HepG2 (cell line): ENCODE measurements at regions not wholly inside any gene's neighbourhood (a gene's known extent, or its start where the extent isn't known, plus 50 kb on each side); places are given as distances from the start of the nearest gene placed in this dataset.

Experiments used
- ATAC-seq: fragments of 200-7000 bp; cut with Tn5 transposase; 3 replicates; pipeline ENCODE4 v1.9.1; 2020; ENCODE audit warnings: mild to moderate bottlenecking, moderate library complexity
- BruUV-seq: library from RNA; stranded (reverse); fragments of 400-500 nt; replicated peaks from 2 replicates; lab custom pipeline; 2021; lab: Mats Ljungman, UMichigan
- CTCF ChIA-PET: fragments of 300-600 bp; formaldehyde crosslinking; extraction: SDS; loops from one replicate; lab custom pipeline; 2021; ENCODE audit warnings: low total read pairs, inconsistent platforms, low intra/inter-chr PET ratio; lab: Yijun Ruan, JAX
- POLR2A ChIA-PET: fragments of 350-600 bp; sonication (Branson Sonifier 250); formaldehyde crosslinking; loops from one replicate; lab custom pipeline; 2020; ENCODE audit warnings: antibody characterized with exemption, inconsistent platforms; lab: Yijun Ruan, JAX
- DNase-seq: peaks from one replicate; pipeline ENCODE4 v3.0.0-alpha.2; 2015; ENCODE audit warnings: low spot score
- FAIRE-seq: peaks from 3 replicates; lab custom pipeline; 2011; peaks lifted over from hg19 to GRCh38; lab: Jason Lieb, UNC
- H2AFZ ChIP-seq: one replicate; pipeline ENCODE4 v1.6.1; 2011; ENCODE audit warnings: low read length, inconsistent platforms
- H3K27ac ChIP-seq: fragments of 300-600 bp; 3 replicates; pipeline ENCODE4 v1.8.0; 2011; ENCODE audit warnings: mixed run types, mild to moderate bottlenecking, mixed read lengths, low read length, inconsistent platforms; ENCODE audit not compliant: insufficient read depth; ENCODE audit errors: extremely low read length
- H3K27me3 ChIP-seq, 2 experiments: fragments of 200-600 bp in 1 of 2; 2 replicates in 1 of 2; 3 replicates in 1 of 2; pipeline versions ENCODE4 v1.6.0 to v1.8.0; 2011; ENCODE audit warnings: low read length in 2 of 2, mild to moderate bottlenecking in 2 of 2, moderate library complexity in 2 of 2, inconsistent platforms in 1 of 2; ENCODE audit not compliant: insufficient read depth in 2 of 2, control insufficient read depth in 1 of 2
- H3K36me3 ChIP-seq, 2 experiments: fragments of 200-600 bp in 1 of 2; replicated peaks in 1 of 2; 2 replicates in 1 of 2; 3 replicates in 1 of 2; pipeline versions ENCODE4 v1.5.1 to v1.8.0; 2011; ENCODE audit warnings: low read length in 2 of 2, inconsistent platforms in 1 of 2; ENCODE audit not compliant: insufficient read depth in 2 of 2, control insufficient read depth in 1 of 2
- H3K4me1 ChIP-seq: 2 replicates; pipeline ENCODE4 v1.5.1; 2012; ENCODE audit warnings: low read length, inconsistent platforms; ENCODE audit not compliant: insufficient read depth
- H3K4me2 ChIP-seq: 2 replicates; pipeline ENCODE4 v1.6.0; 2011; ENCODE audit warnings: low read depth, low read length, inconsistent platforms
- H3K4me3 ChIP-seq, 3 experiments: fragments of 200-600 bp in 1 of 3; sonication (generic), shearing (Covaris generic) in 1 of 3; replicated peaks in 1 of 3; 2 replicates each; pipeline ENCODE4 v1.5.1; 2011 to 2016; ENCODE audit warnings: low read length in 3 of 3, inconsistent platforms in 2 of 3, low read depth in 2 of 3, mild to moderate bottlenecking in 2 of 3, control low read depth in 1 of 3, mixed read lengths in 1 of 3; ENCODE audit not compliant: insufficient read depth in 1 of 3
- H3K79me2 ChIP-seq: one replicate; pipeline ENCODE4 v1.6.1; 2011; ENCODE audit warnings: low read length, inconsistent platforms; ENCODE audit not compliant: insufficient read depth
- H3K9ac ChIP-seq: 2 replicates; pipeline ENCODE4 v1.6.0; 2011; ENCODE audit warnings: mild to moderate bottlenecking, low read depth, low read length, inconsistent platforms; ENCODE audit not compliant: insufficient read depth
- H3K9me3 ChIP-seq: 2 replicates; pipeline ENCODE4 v1.5.1; 2012; ENCODE audit warnings: mild to moderate bottlenecking, low read length
- H4K20me1 ChIP-seq: 2 replicates; pipeline ENCODE4 v1.6.0; 2011; ENCODE audit warnings: inconsistent platforms, mild to moderate bottlenecking, low read length, moderate library complexity; ENCODE audit not compliant: insufficient read depth
- ASH2L ChIP-seq: fragments of 300-600, 200-600 bp; sonication (generic); IDR thresholded peaks from 2 replicates; pipeline ENCODE4 v1.7.0; 2017; ENCODE audit warnings: low read depth, mild to moderate bottlenecking, moderate library complexity, mixed read lengths, low read length; ENCODE audit not compliant: insufficient read length
- BHLHE40 ChIP-seq: IDR thresholded peaks from 2 replicates; pipeline ENCODE4 v1.6.1; 2011; ENCODE audit warnings: low read length, improper control_type of control experiment
- EHMT2 ChIP-seq: fragments of 200-600 bp; sonication (generic); IDR thresholded peaks from 2 replicates; pipeline ENCODE4 v1.7.0; 2017; ENCODE audit warnings: antibody characterized with exemption, low read depth, low read length, borderline replicate concordance
- FOXA3 ChIP-seq: IDR thresholded peaks from 2 replicates; pipeline ENCODE4 v1.6.1; 2016; ENCODE audit warnings: missing genetic modification reagents, missing compliant biosample characterization
- HHEX ChIP-seq: IDR thresholded peaks from 2 replicates; pipeline ENCODE4 v1.6.1; 2016; ENCODE audit warnings: control low read depth
- HNF4A ChIP-seq: sonication (generic); formaldehyde crosslinking; IDR thresholded peaks from 2 replicates; pipeline ENCODE4 v1.4.0; 2020; ENCODE audit warnings: missing genetic modification reagents
- NR2F1 ChIP-seq, 2 experiments: fragments of 450-650 bp in 1 of 2; formaldehyde crosslinking in 1 of 2; IDR thresholded peaks; 2 replicates each; pipeline versions ENCODE4 v1.5.0 to v1.6.1; 2016 to 2020; ENCODE audit warnings: mild to moderate bottlenecking in 1 of 2, missing compliant biosample characterization in 1 of 2, missing genetic modification reagents in 1 of 2, moderate library complexity in 1 of 2
- NR2F2 ChIP-seq: IDR thresholded peaks from 2 replicates; pipeline ENCODE4 v1.6.1; 2012; ENCODE audit warnings: low read depth, inconsistent platforms, borderline replicate concordance
- NR2F6 ChIP-seq, 2 experiments: IDR thresholded peaks; 2 replicates each; pipeline ENCODE4 v1.6.1; 2016; ENCODE audit warnings: antibody characterized with exemption in 1 of 2, mild to moderate bottlenecking in 1 of 2
- SNRNP70 ChIP-seq: fragments of 200-400 bp; formaldehyde crosslinking; IDR thresholded peaks from 2 replicates; pipeline ENCODE4 v1.6.1; 2017; ENCODE audit warnings: mild to moderate bottlenecking, low read depth, low read length, moderate library complexity
- TBX3 ChIP-seq: fragments of 450-650 bp; IDR thresholded peaks from 2 replicates; pipeline ENCODE4 v1.6.1; 2017; ENCODE audit warnings: antibody characterized with exemption, mild to moderate bottlenecking, inconsistent platforms, borderline replicate concordance
- ZFY ChIP-seq: sonication (generic); formaldehyde crosslinking; IDR thresholded peaks from 2 replicates; pipeline ENCODE4 v1.4.0; 2020; ENCODE audit warnings: missing genetic modification reagents
- ZNF607 ChIP-seq: sonication (generic); formaldehyde crosslinking; IDR thresholded peaks from 2 replicates; pipeline ENCODE4 v1.5.1; 2020; ENCODE audit warnings: missing genetic modification reagents, mild to moderate bottlenecking, borderline replicate concordance
- WGBS: methylation state at CpG from one replicate; pipeline ENCODE4 v1.1.6; 2017; ENCODE audit warnings: low lambda C conversion rate; 5-methylcytosine and 5-hydroxymethylcytosine counted together
- in situ Hi-C: cut with HindIII; loops from 2 replicates; pipeline ENCODE4 v1.10.0; 2017; ENCODE audit warnings: low pct_unique_long_range_greater_than_20kb; ENCODE audit not compliant: extremely low pct_ligation_motif_present
- intact Hi-C: fragments of 100-400 bp; cut with micrococcal nuclease; formaldehyde crosslinking; loops from one replicate; pipeline ENCODE4 v1.10.0; 2022; ENCODE audit not compliant: unreplicated experiment
- TF ChIP-seq, protein P1 (sequence below): IDR thresholded peaks from 2 replicates; pipeline ENCODE4 v1.6.1; 2012; ENCODE audit warnings: inconsistent platforms
- TF ChIP-seq, protein P2 (sequence below): sonication (generic); formaldehyde crosslinking; IDR thresholded peaks from 2 replicates; pipeline ENCODE4 v1.4.0; 2020; ENCODE audit warnings: missing genetic modification reagents

DNA sequence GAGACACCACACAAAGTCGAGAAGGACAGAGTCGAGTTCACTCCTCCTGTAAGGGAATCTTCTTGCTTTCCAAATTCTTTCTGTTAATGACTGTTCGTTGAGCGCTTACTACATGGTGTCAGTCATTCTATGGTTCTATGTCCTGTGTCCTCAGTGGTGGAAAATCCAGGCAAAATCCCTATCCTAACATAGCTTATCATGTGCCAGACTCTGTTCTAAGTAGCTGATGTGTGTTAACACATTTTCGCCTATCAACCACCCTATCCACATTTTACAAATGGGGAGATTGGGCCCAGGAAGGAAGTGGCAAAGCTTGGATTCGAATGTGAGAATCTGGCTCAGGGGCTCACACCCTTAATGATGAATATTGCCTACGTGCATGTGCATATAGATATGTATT, 280.1 kb downstream of the GATA3 start:
- CTCF ChIA-PET: no interaction called here
- POLR2A ChIA-PET: no interaction called here
- intact Hi-C loops: no loop called here

DNA sequence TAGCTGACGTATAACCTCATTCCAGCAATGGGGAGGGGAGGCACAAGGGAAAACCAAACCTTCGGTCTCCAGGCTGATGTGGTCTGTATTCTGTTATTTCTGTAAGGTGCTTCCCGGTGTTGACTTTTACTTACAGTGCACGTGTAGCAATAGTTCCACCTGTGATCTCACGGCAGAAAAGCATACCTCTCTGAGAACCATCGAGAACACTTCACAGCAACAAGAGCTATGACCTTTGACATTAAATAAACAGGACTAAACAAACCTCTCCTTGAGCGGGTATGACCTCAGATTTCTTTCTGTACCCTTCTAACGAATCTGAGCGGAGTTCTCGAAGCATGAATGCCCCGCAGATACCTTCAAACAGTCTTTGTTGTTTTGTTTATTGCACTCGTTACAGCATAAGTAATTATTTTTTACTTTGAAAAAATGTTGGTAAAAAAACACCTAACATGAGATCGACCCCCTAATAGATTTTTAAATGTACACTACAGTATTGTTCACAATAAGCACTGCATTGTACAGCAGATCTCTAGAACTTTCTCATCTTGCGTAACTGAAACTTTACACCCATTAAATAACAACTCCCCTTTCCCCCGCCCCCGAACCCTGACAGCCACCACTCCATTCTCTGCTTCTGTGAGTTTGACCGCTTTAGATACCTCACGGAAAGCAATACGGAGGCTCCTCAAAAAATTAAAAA, 282.3 kb downstream of the GATA3 start:
- Histone ChIP-seq H4K20me1 (no peaks in the 10 kb centered on the region), H3K9ac (no peak overlapping the region), H3K36me3 (no peaks in the 10 kb centered on the region), H3K9me3 (no peaks in the 10 kb centered on the region), H3K27ac (no peak overlapping the region), H2AFZ (no peak overlapping the region), H3K79me2 (no peaks in the 10 kb centered on the region), H3K4me2 (no peak overlapping the region), H3K4me3 (no peak overlapping the region), H3K27me3 (peaks cover 4 to 30% of the 10 kb centered on the region in 2 experiments; a peak in 4 of 5 replicates), H3K4me1 (peaks cover 11% of the 10 kb centered on the region)
- ChIA-PET POLR2A (no interaction called here), CTCF (no interaction called here)
- intact Hi-C loops: no loop called here
- no TSS peak for BruUV-seq
- peak; percentile 24; the same call in 1 of the 2 replicates for TF ChIP-seq ZNF607 (CRISPR knock-in tag)
- TF ChIP-seq BHLHE40: peak; percentile 92
- TF ChIP-seq HHEX (CRISPR knock-in tag): peak; percentile 94
- peak; percentile 64; the same call in 1 of the 2 replicates for TF ChIP-seq NR2F2
- TF ChIP-seq FOXA3 (CRISPR knock-in tag): peak; percentile 13; the same call in 1 of the 2 replicates
- TF ChIP-seq NR2F1 (CRISPR knock-in tag; IDR thresholded peaks at IDR 0.05): peak; percentile 46 to 84; a peak in 3 of 4 replicates
- TF ChIP-seq, protein P1, sequence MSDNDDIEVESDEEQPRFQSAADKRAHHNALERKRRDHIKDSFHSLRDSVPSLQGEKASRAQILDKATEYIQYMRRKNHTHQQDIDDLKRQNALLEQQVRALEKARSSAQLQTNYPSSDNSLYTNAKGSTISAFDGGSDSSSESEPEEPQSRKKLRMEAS: 0 out of 2 replicates have a peak, but pooled peaks have one; percentile 23
- TF ChIP-seq SNRNP70: no peak
- TF ChIP-seq ZFY (CRISPR knock-in tag): no peak
- peak; percentile 11 for TF ChIP-seq ASH2L
- TF ChIP-seq EHMT2: no peak
- peak; percentile 87 for TF ChIP-seq NR2F6 (IDR thresholded peaks at IDR 0.05)
- TF ChIP-seq NR2F6 (CRISPR knock-in tag; IDR thresholded peaks at IDR 0.05): peak; percentile 64
- peak; percentile 10; the same call in 1 of the 2 replicates for TF ChIP-seq HNF4A (CRISPR knock-in tag)
- 0 out of 2 replicates have a peak, but pooled peaks have one; percentile 48 for TF ChIP-seq TBX3
- ATAC-seq (no peak), FAIRE-seq (peak; percentile 42), DNase-seq (peak; percentile 39)
- in situ Hi-C loops: no loop called here
- WGBS: 21% methylated on average over 18 of the region's 19 CpGs

More for the DNA sequence above, 280.1 kb downstream of the GATA3 start:
- ATAC-seq: no peak
- TF ChIP-seq, protein P2, sequence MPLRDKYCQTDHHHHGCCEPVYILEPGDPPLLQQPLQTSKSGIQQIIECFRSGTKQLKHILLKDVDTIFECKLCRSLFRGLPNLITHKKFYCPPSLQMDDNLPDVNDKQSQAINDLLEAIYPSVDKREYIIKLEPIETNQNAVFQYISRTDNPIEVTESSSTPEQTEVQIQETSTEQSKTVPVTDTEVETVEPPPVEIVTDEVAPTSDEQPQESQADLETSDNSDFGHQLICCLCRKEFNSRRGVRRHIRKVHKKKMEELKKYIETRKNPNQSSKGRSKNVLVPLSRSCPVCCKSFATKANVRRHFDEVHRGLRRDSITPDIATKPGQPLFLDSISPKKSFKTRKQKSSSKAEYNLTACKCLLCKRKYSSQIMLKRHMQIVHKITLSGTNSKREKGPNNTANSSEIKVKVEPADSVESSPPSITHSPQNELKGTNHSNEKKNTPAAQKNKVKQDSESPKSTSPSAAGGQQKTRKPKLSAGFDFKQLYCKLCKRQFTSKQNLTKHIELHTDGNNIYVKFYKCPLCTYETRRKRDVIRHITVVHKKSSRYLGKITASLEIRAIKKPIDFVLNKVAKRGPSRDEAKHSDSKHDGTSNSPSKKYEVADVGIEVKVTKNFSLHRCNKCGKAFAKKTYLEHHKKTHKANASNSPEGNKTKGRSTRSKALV: no peak
- TF ChIP-seq, all 625 proteins: peak for 0
- Histone ChIP-seq H3K4me2 (no peak overlapping the region), H3K79me2 (no peaks in the 10 kb centered on the region), H3K36me3 (no peaks in the 10 kb centered on the region), H4K20me1 (no peaks in the 10 kb centered on the region), H3K27me3 (peaks cover 4 to 37% of the 10 kb centered on the region in 2 experiments; a peak in 4 of 5 replicates), H3K4me3 (no peak overlapping the region), H3K9me3 (no peaks in the 10 kb centered on the region), H2AFZ (no peak overlapping the region), H3K27ac (no peak overlapping the region), H3K9ac (no peak overlapping the region), H3K4me1 (peaks cover 11% of the 10 kb centered on the region)
- 28% methylated on average over 7 of the region's 7 CpGs for WGBS
- BruUV-seq: no TSS peak
- no peak for FAIRE-seq
- DNase-seq: no peak
- in situ Hi-C loops: no loop called here
